Psoas muscle (tissue), 7 donors: ENCODE measurements at regions not wholly inside any gene's neighbourhood (a gene's known extent, or its start where the extent isn't known, plus 50 kb on each side); places are given as distances from the start of the nearest gene placed in this dataset.

Source experiments
- ATAC-seq, 4 donors: fragments of 200-7000 bp; cut with Tn5 transposase; one replicate each; pipeline ENCODE4 v1.9.1; 2020; ENCODE audit warnings: moderate library complexity in 3 of 4, mild to moderate bottlenecking in 2 of 4
- DNase-seq, 2 donors: peaks; one replicate each; pipeline ENCODE4 v3.0.0-alpha.2; 2020
- H3K27ac ChIP-seq: fragments of 200-600 bp; one replicate; pipeline ENCODE4 v1.8.0; 2022
- H3K27me3 ChIP-seq, 3 donors: fragments of 200-600 bp in 1 of 3; one replicate each; pipeline versions ENCODE4 v1.6.1 to v1.8.0; 2013 to 2022; ENCODE audit warnings: low read length in 2 of 3, mild to moderate bottlenecking in 2 of 3, moderate library complexity in 1 of 3; ENCODE audit not compliant: insufficient read depth in 3 of 3
- H3K36me3 ChIP-seq, 2 donors: fragments of 200-600 bp in 1 of 2; one replicate each; pipeline versions ENCODE4 v1.6.1 to v1.8.0; 2013 to 2022; ENCODE audit warnings: low read depth in 1 of 2, mild to moderate bottlenecking in 1 of 2, moderate library complexity in 1 of 2; ENCODE audit not compliant: insufficient read depth in 1 of 2
- H3K4me1 ChIP-seq: fragments of 200-600 bp; one replicate; pipeline ENCODE4 v1.8.0; 2022
- H3K4me3 ChIP-seq: fragments of 200-600 bp; one replicate; pipeline ENCODE4 v1.8.0; 2022; ENCODE audit warnings: mild to moderate bottlenecking
- H3K9me3 ChIP-seq: fragments of 200-600 bp; one replicate; pipeline ENCODE4 v1.8.0; 2022
- CTCF ChIP-seq: fragments of 200-600 bp; IDR thresholded peaks from one replicate; pipeline ENCODE4 v1.8.0; 2022; ENCODE audit warnings: antibody characterized with exemption
- WGBS, 3 donors: extraction: QIAGEN DNeasy Blood & Tissue Kit; methylation state at CpG; one replicate each; pipeline versions ENCODE4 v1.1.6 to v1.1.7; 2013; 5-methylcytosine and 5-hydroxymethylcytosine counted together
- intact Hi-C, 2 donors: fragments of 100-400 bp; cut with DNase I; formaldehyde crosslinking; loops; one replicate each; pipeline versions ENCODE4 v1.11.0 to v1.14.2; 2022
- donor health status: healthy with polysubstance abuse.
- donor health status: DM: no; HTN: no; CAD: no; lungs with moderate emphysema.
- donor health status: Bipolar disorder and iron deficiency.
- donor health status: healthy.
- donor health status: DM: yes; HTN: yes; CAD: no.
- donor health status: DM: no; HTN: no; CAD: no.
- donor health status: DM: yes; HTN: yes; CAD: no.

GRCh38 chr12:59069516-59069915, 149.2 kb upstream of the LRIG3 start:
- WGBS, 3 donors: 65 to 79% (median 75%) methylated on average over 1 of the region's 1 CpG
- no peaks in the 10 kb centered on the region for H3K36me3 ChIP-seq
- TF ChIP-seq CTCF: no peak
- no peaks in the 10 kb centered on the region for H3K27me3 ChIP-seq
- H3K27ac ChIP-seq: no peak overlapping the region
- H3K4me1 ChIP-seq: no peaks in the 10 kb centered on the region
- no peak overlapping the region for H3K4me3 ChIP-seq
- DNase-seq: no peak
- no peaks in the 10 kb centered on the region for H3K9me3 ChIP-seq
- ATAC-seq: no peak
- intact Hi-C loops: no loop called here

GRCh38 chr12:59068436-59068835, 148.1 kb upstream of the LRIG3 start:
- TF ChIP-seq CTCF: no peak
- ATAC-seq (no peak), DNase-seq (no peak)
- Histone ChIP-seq H3K36me3 (no peaks in the 10 kb centered on the region), H3K9me3 (no peaks in the 10 kb centered on the region), H3K4me3 (no peak overlapping the region), H3K27me3 (no peaks in the 10 kb centered on the region), H3K27ac (no peak overlapping the region), H3K4me1 (no peaks in the 10 kb centered on the region)
- 72 to 83% (median 73%) methylated on average over 3 of the region's 3 CpGs for WGBS, 3 donors
- intact Hi-C loops: no loop called here

DNA sequence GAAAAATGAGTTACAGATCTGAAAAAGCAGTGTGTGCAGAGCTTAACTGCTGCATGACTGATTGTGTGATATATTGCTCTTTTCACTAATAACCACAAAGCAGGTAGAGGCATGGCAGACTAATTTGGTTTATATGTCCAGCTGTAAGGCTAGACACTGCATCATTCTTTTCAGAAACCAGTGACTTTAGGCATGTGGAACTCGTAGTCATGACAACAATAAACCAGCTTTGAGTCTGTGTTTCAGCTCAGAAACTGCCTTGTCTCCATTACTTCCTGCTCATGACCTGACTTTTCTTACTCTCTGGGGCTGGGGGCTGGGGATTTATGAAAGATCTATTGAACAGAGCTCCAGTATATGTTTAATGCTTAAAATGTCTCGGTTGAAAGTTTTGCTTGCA, 146.8 kb upstream of the LRIG3 start:
- intact Hi-C loops: no loop called here
- no peak for DNase-seq

DNA sequence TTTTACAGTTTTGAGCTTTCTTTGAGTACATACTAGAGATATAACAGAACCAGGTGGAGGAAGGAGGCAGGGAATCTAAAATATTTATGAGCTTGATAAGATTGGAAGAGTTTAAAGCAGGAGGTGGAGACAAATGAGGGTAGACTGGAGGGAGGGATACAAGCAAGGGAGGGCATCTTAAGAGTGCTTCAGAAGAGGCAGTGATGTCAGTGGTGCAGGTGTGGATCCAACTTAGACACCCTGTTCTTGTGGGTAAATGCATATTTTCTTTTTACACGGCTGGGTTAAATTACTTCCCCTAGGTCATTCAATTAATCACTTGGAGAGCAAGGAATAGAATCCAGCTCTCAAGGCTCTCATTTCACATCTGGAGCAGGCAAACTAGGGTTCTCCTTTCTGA, 146.1 kb upstream of the LRIG3 start:
- Histone ChIP-seq H3K4me3 (no peak overlapping the region), H3K4me1 (no peaks in the 10 kb centered on the region), H3K27me3 (no peaks in the 10 kb centered on the region), H3K27ac (no peak overlapping the region), H3K36me3 (no peaks in the 10 kb centered on the region), H3K9me3 (no peaks in the 10 kb centered on the region)
- intact Hi-C loops: no loop called here
- WGBS, 3 donors: 11 to 14% (median 13%) methylated on average over 1 of the region's 1 CpG
- TF ChIP-seq CTCF: no peak
- ATAC-seq (no peak), DNase-seq (no peak)

More for the DNA sequence above, 146.8 kb upstream of the LRIG3 start:
- Histone ChIP-seq H3K4me1 (no peaks in the 10 kb centered on the region), H3K9me3 (no peaks in the 10 kb centered on the region), H3K27me3 (no peaks in the 10 kb centered on the region), H3K36me3 (no peaks in the 10 kb centered on the region), H3K4me3 (no peak overlapping the region), H3K27ac (no peak overlapping the region)
- 21 to 27% (median 24%) methylated on average over 2 of the region's 2 CpGs for WGBS, 3 donors
- no peak for ATAC-seq
- no peak for TF ChIP-seq CTCF

DNA sequence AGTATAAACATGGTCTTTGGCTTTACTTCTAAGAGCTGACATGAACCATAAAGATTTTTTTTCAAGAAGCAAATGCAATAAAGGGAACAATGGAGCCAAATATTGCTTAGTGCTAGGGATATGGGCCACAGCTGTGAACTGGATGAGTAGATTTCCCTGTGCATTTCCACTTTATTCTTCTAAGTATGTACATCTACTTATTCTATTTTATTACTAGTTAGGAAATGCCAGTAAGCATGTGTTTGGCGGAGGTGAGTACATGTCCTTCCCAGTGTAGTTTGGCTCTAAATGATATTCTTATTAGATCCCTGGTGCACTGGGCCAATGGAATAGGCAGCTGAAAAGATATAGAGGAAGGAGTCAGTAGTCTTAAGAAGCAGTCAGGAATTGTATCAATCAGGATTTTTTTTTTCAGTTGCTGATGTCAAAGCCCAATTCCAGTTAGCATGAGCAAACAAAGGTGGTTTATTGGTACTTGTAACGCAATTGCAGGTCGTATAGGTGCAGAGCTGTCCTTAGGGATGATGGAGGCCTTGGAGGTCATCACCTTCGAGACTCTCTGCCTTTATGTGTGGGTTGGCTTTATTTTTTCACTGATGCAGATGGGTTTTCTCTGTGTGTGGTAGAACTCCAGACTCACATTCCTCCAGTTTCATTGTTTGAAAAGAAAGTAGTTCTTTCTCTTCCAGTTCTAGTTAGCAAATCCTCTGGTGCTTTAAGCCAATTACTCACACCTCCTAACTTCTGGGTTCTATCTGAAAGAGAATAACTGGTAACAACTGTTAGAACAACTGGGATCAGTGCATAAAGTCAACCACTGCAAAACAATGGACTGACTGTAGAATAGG, 139.0 kb upstream of the LRIG3 start:
- Histone ChIP-seq H3K36me3 (no peaks in the 10 kb centered on the region), H3K27ac (no peak overlapping the region), H3K27me3 (no peaks in the 10 kb centered on the region), H3K4me3 (no peak overlapping the region), H3K4me1 (no peaks in the 10 kb centered on the region), H3K9me3 (no peaks in the 10 kb centered on the region)
- ATAC-seq (no peak), DNase-seq (no peak)
- WGBS, 3 donors: 74 to 82% (median 79%) methylated on average over 4 of the region's 4 CpGs
- no peak for TF ChIP-seq CTCF
- intact Hi-C loops: no loop called here
